Ovary (tissue), 7 donors: ENCODE measurements at regions not wholly inside any gene's neighbourhood (a gene's known extent, or its start where the extent isn't known, plus 50 kb on each side); places are given as distances from the start of the nearest gene placed in this dataset.

ENCODE experiments used
- DNase-seq, 5 donors: peaks; one replicate each; pipeline ENCODE4 v3.0.0-alpha.2; 2019 to 2020
- H3K27ac ChIP-seq, 2 donors: fragments of 200-600 bp; one replicate each; pipeline versions ENCODE4 v1.5.1 to v1.8.0; 2019 to 2022
- H3K27me3 ChIP-seq: fragments of 200-600 bp; one replicate; pipeline ENCODE4 v1.8.0; 2022
- H3K36me3 ChIP-seq: fragments of 200-600 bp; sonication (generic); one replicate; pipeline ENCODE4 v1.5.1; 2019
- H3K4me1 ChIP-seq: one replicate; pipeline ENCODE4 v1.8.1; 2013; ENCODE audit warnings: mild to moderate bottlenecking, moderate library complexity; ENCODE audit not compliant: insufficient read depth
- H3K4me3 ChIP-seq: fragments of 200-600 bp; sonication (generic); one replicate; pipeline ENCODE4 v1.5.1; 2017
- H3K9me3 ChIP-seq, 2 donors: fragments of 200-600 bp in 1 of 2; sonication (generic) in 1 of 2; one replicate each; pipeline versions ENCODE4 v1.5.1 to v1.8.1; 2013 to 2019; ENCODE audit warnings: mild to moderate bottlenecking in 1 of 2, moderate library complexity in 1 of 2
- CTCF ChIP-seq, 3 donors: fragments of 450-650 bp in 2 of 3; fragments of 200-600 bp in 1 of 3; IDR thresholded peaks; one replicate each; pipeline versions ENCODE4 v1.5.1 to v1.8.0; 2016 to 2022; ENCODE audit warnings: antibody characterized with exemption in 3 of 3, mild to moderate bottlenecking in 1 of 3
- EP300 ChIP-seq: sonication (generic); formaldehyde crosslinking; IDR thresholded peaks from one replicate; pipeline ENCODE4 v1.6.1; 2017; ENCODE audit warnings: antibody characterized with exemption
- POLR2A ChIP-seq: fragments of 450-650 bp; IDR thresholded peaks from one replicate; pipeline ENCODE4 v1.6.1; 2017; ENCODE audit warnings: antibody characterized with exemption, mild to moderate bottlenecking, moderate library complexity
- WGBS, 3 donors: extraction: QIAGEN DNeasy Blood & Tissue Kit in 1 of 3; methylation state at CpG; one replicate each; pipeline versions ENCODE4 v1.1.5 to v1.1.7; 2013 to 2017; 5-methylcytosine and 5-hydroxymethylcytosine counted together
- intact Hi-C, 4 donors: fragments of 100-400 bp; cut with DNase I; formaldehyde crosslinking; loops; one replicate each; pipeline versions ENCODE4 v1.11.0 to v1.15.1; 2022 to 2023
- donor health status: DM: no; HTN: no; CAD: no; lungs with moderate emphysema.
- donor health status: DM: no; HTN: no; CAD: no.
- donor health status: Bipolar disorder and iron deficiency.
- donor health status: DM: no; HTN: no; CAD: no.
- donor health status: DM: yes; HTN: yes; CAD: no.

GRCh38 chr2:159856760-159857159 lies 58.8 kb upstream of the CD302 start:
- H3K9me3 ChIP-seq = no peaks in the 10 kb centered on the region
- H3K4me1 ChIP-seq = no peaks in the 10 kb centered on the region
- intact Hi-C loops = no loop called here
- H3K36me3 ChIP-seq = no peaks in the 10 kb centered on the region
- H3K27me3 ChIP-seq = no peaks in the 10 kb centered on the region
- H3K27ac ChIP-seq = no peak overlapping the region
- no peak for DNase-seq
- 30 to 43% (median 35%) methylated on average over 2 of the region's 2 CpGs for WGBS, 3 donors
- no peak for TF ChIP-seq POLR2A
- TF ChIP-seq CTCF (IDR thresholded peaks at IDR 0.05) = no peak
- no peak for TF ChIP-seq EP300
- H3K4me3 ChIP-seq = no peak overlapping the region

GRCh38 chr2:159855557-159856061 lies 57.6 kb upstream of the CD302 start:
- Histone ChIP-seq H3K27ac (no peak overlapping the region), H3K36me3 (no peaks in the 10 kb centered on the region), H3K27me3 (no peaks in the 10 kb centered on the region), H3K9me3 (no peaks in the 10 kb centered on the region), H3K4me1 (no peaks in the 10 kb centered on the region), H3K4me3 (no peak overlapping the region)
- TF ChIP-seq CTCF (IDR thresholded peaks at IDR 0.05) = no peak
- 81 to 88% (median 85%) methylated on average over 5 of the region's 5 CpGs for WGBS, 3 donors
- DNase-seq = no peak
- intact Hi-C loops = no loop called here

GRCh38 chr2:159855143-159855542 lies 57.1 kb upstream of the CD302 start:
- no peaks in the 10 kb centered on the region for H3K4me1 ChIP-seq
- TF ChIP-seq CTCF (IDR thresholded peaks at IDR 0.05) (no peak), POLR2A (no peak), EP300 (no peak)
- no peak overlapping the region for H3K4me3 ChIP-seq
- 84 to 90% (median 90%) methylated on average over 3 of the region's 3 CpGs for WGBS, 3 donors
- no peak for DNase-seq
- intact Hi-C loops = no loop called here
- H3K27me3 ChIP-seq = no peaks in the 10 kb centered on the region
- no peak overlapping the region for H3K27ac ChIP-seq
- H3K9me3 ChIP-seq = no peaks in the 10 kb centered on the region
- no peaks in the 10 kb centered on the region for H3K36me3 ChIP-seq

- Histone ChIP-seq H3K27me3 (no peaks in the 10 kb centered on the region), H3K27ac (no peak overlapping the region), H3K4me1 (no peaks in the 10 kb centered on the region), H3K9me3 (no peaks in the 10 kb centered on the region), H3K4me3 (no peak overlapping the region), H3K36me3 (no peaks in the 10 kb centered on the region)
- DNase-seq = no peak
- intact Hi-C loops = no loop called here
- TF ChIP-seq POLR2A (no peak), EP300 (no peak), CTCF (IDR thresholded peaks at IDR 0.05) (no peak)
- WGBS, 3 donors = 69 to 70% (median 69%) methylated on average over 3 of the region's 3 CpGs
Measured at GRCh38 chr2:159854481-159854880, 56.5 kb upstream of the CD302 start.

- Histone ChIP-seq H3K9me3 (no peaks in the 10 kb centered on the region), H3K4me3 (no peak overlapping the region), H3K27me3 (no peaks in the 10 kb centered on the region), H3K27ac (no peak overlapping the region), H3K36me3 (no peaks in the 10 kb centered on the region), H3K4me1 (no peaks in the 10 kb centered on the region)
- no peak for TF ChIP-seq POLR2A
- no peak for TF ChIP-seq CTCF (IDR thresholded peaks at IDR 0.05)
- no peak for TF ChIP-seq EP300
- intact Hi-C loops = no loop called here
- no peak for DNase-seq
- 88 to 93% (median 90%) methylated on average over 4 of the region's 4 CpGs for WGBS, 3 donors
Measured at GRCh38 chr2:159853101-159853500, 55.1 kb upstream of the CD302 start.
